ENCODE measurements at regions not wholly inside any gene's neighbourhood (a gene's known extent, or its start where the extent isn't known, plus 50 kb on each side); places are given as distances from the start of the nearest gene placed in this dataset.
"Not testable (repeated sequence)": the region's sequence is repeated elsewhere in the genome, so short reads cannot be mapped to it uniquely, and the experiment has no call there.

DNA sequence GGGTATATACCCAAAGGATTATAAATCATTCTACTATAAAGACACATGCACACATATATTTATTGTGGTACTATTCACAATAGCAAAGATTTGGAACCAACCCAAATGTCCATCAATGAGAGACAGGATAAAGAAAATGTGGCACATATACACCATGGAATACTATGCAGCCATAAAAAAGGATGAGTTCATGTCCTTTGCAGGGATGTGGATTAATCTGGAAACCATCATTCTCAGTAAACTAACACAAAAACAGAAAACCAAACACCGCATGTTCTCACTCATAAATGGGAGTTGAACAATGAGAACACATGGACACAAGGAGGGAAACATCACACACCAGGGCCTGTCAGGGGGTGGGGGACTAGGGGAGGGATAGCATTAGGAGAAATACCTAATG is 281.4 kb upstream of the TBX18 start:
- not testable (repeated sequence) for TF ChIP-seq EZH2 (IDR thresholded peaks at IDR 0.05; ENCODE audit: insufficient read depth, poor library complexity, severe bottlenecking); EZH2phosphoT487 (IDR thresholded peaks at IDR 0.05; ENCODE audit: insufficient read depth, low read depth)
